WTC11 (cell line): ENCODE measurements at regions not wholly inside any gene's neighbourhood (a gene's known extent, or its start where the extent isn't known, plus 50 kb on each side); places are given as distances from the start of the nearest gene placed in this dataset.
A peak's percentile ranks its signal among the peaks of the same experiment; 100 is the strongest.

ENCODE experiments used
- ATAC-seq: fragments of 200-7000 bp; cut with Tn5 transposase; 2 replicates; pipeline ENCODE4 v1.10.0; 2021; ENCODE audit warnings: mild to moderate bottlenecking, moderate library complexity
- CTCF ChIA-PET: fragments of 300-600 bp; sonication (Branson Sonifier 250); formaldehyde crosslinking; loops from one replicate; lab custom pipeline; 2021; ENCODE audit warnings: antibody characterized with exemption; lab: Charles Lee
- POLR2A ChIA-PET: fragments of 350-600 bp; sonication (Branson Sonifier 250); formaldehyde crosslinking; loops from one replicate; lab custom pipeline; 2021; ENCODE audit warnings: antibody characterized with exemption; lab: Charles Lee
- DNase-seq: peaks from one replicate; pipeline ENCODE4 v3.0.0; 2021; ENCODE audit warnings: low spot score
- H3K27ac Mint-ChIP-seq: 2 replicates; pipeline ENCODE4 v1.8.0; 2021; ENCODE audit warnings: mixed read lengths
- H3K27me3 Mint-ChIP-seq: 2 replicates; pipeline ENCODE4 v1.8.0; 2021; ENCODE audit warnings: low read depth, mild to moderate bottlenecking, moderate library complexity, mixed read lengths
- H3K36me3 Mint-ChIP-seq: 2 replicates; pipeline ENCODE4 v1.8.0; 2021; ENCODE audit warnings: mixed read lengths
- H3K4me1 Mint-ChIP-seq: 2 replicates; pipeline ENCODE4 v1.8.0; 2022; ENCODE audit warnings: mixed read lengths
- H3K4me3 Mint-ChIP-seq: 2 replicates; pipeline ENCODE4 v1.8.0; 2021; ENCODE audit warnings: mild to moderate bottlenecking, moderate library complexity, mixed read lengths
- H3K9me3 Mint-ChIP-seq: 2 replicates; pipeline ENCODE4 v1.8.0; 2021; ENCODE audit warnings: mixed read lengths
- CDX4 ChIP-seq: fragments of 250-450 bp; sonication (Bioruptor Pico); IDR thresholded peaks from 2 replicates; pipeline ENCODE4 v1.9.0; 2021; ENCODE audit warnings: moderate library complexity, mild to moderate bottlenecking, inconsistent platforms, borderline replicate concordance
- CTCF ChIP-seq: fragments of 200-600 bp; IDR thresholded peaks from 2 replicates; pipeline ENCODE4 v1.8.0; 2022; ENCODE audit warnings: antibody characterized with exemption
- E2F4 ChIP-seq: sonication (generic); formaldehyde crosslinking; IDR thresholded peaks from 2 replicates; pipeline ENCODE4 v1.8.1; 2022; ENCODE audit warnings: low read depth, mild to moderate bottlenecking, moderate library complexity, missing genetic modification reagents, borderline replicate concordance
- ELF4 ChIP-seq: sonication (generic); formaldehyde crosslinking; IDR thresholded peaks from 2 replicates; pipeline ENCODE4 v1.8.1; 2022; ENCODE audit warnings: low read depth, mild to moderate bottlenecking, moderate library complexity, missing genetic modification reagents
- HMGXB4 ChIP-seq: sonication (generic); formaldehyde crosslinking; IDR thresholded peaks from 2 replicates; pipeline ENCODE4 v1.8.1; 2023; ENCODE audit warnings: mild to moderate bottlenecking, moderate library complexity, missing genetic modification reagents
- IRF1 ChIP-seq: sonication (generic); formaldehyde crosslinking; IDR thresholded peaks from 2 replicates; pipeline ENCODE4 v1.8.0; 2023; ENCODE audit warnings: missing genetic modification reagents
- JUN ChIP-seq: sonication (generic); formaldehyde crosslinking; IDR thresholded peaks from 2 replicates; pipeline ENCODE4 v1.8.0; 2023; ENCODE audit warnings: mild to moderate bottlenecking, missing genetic modification reagents
- MAX ChIP-seq: sonication (generic); formaldehyde crosslinking; IDR thresholded peaks from 2 replicates; pipeline ENCODE4 v1.8.0; 2022; ENCODE audit warnings: mild to moderate bottlenecking, missing genetic modification reagents
- NR2C2 ChIP-seq: sonication (generic); formaldehyde crosslinking; IDR thresholded peaks from 2 replicates; pipeline ENCODE4 v1.8.0; 2022; ENCODE audit warnings: mild to moderate bottlenecking, missing genetic modification reagents
- RORB ChIP-seq: fragments of 250-450 bp; sonication (Bioruptor Pico); IDR thresholded peaks from 2 replicates; pipeline ENCODE4 v1.9.0; 2021; ENCODE audit warnings: mild to moderate bottlenecking
- SMAD3 ChIP-seq: sonication (generic); formaldehyde crosslinking; IDR thresholded peaks from 2 replicates; pipeline ENCODE4 v1.8.0; 2022; ENCODE audit warnings: missing genetic modification reagents, mild to moderate bottlenecking, borderline replicate concordance
- TEAD1 ChIP-seq: sonication (generic); formaldehyde crosslinking; IDR thresholded peaks from 2 replicates; pipeline ENCODE4 v1.8.0; 2022; ENCODE audit warnings: mild to moderate bottlenecking, missing genetic modification reagents
- TEAD4 ChIP-seq: sonication (generic); formaldehyde crosslinking; IDR thresholded peaks from 2 replicates; pipeline ENCODE4 v1.8.0; 2022; ENCODE audit warnings: mild to moderate bottlenecking, missing genetic modification reagents
- USF2 ChIP-seq: sonication (generic); formaldehyde crosslinking; IDR thresholded peaks from 2 replicates; pipeline ENCODE4 v1.8.1; 2023; ENCODE audit warnings: mild to moderate bottlenecking, missing genetic modification reagents, moderate library complexity
- ZMAT4 ChIP-seq: fragments of 250-450 bp; sonication (Bioruptor Pico); IDR thresholded peaks from 2 replicates; pipeline ENCODE4 v1.9.0; 2021; ENCODE audit warnings: mild to moderate bottlenecking
- ZNF416 ChIP-seq: fragments of 250-450 bp; sonication (Bioruptor Pico); IDR thresholded peaks from 2 replicates; pipeline ENCODE4 v1.9.0; 2021; ENCODE audit warnings: mild to moderate bottlenecking, inconsistent platforms
- ZSCAN18 ChIP-seq: fragments of 250-450 bp; sonication (Bioruptor Pico); IDR thresholded peaks from 2 replicates; pipeline ENCODE4 v2.1.2; 2022; ENCODE audit warnings: mild to moderate bottlenecking, moderate library complexity

- DNase-seq (no peak), ATAC-seq (peak; percentile 100)
- H3K4me3 Mint-ChIP-seq, result no peak overlapping the region
- H3K36me3 Mint-ChIP-seq, result peaks cover 58% of the 10 kb centered on the region
- peaks cover 22% of the 10 kb centered on the region for H3K4me1 Mint-ChIP-seq
- peaks cover 58% of the 10 kb centered on the region for H3K9me3 Mint-ChIP-seq
- ChIA-PET POLR2A (interaction anchor here (0.7 kb wide), 1 partner anchor 579 kb away, joined by 3 read pairs; no protein-coding TSS in a partner anchor), CTCF (no interaction called here)
- peaks cover 3% of the 10 kb centered on the region; the same call in 1 of the 2 replicates for H3K27me3 Mint-ChIP-seq
- peak overlapping the region; percentile 98 for H3K27ac Mint-ChIP-seq
- TF ChIP-seq SMAD3 (CRISPR knock-in tag), result no peak
- no peak for TF ChIP-seq NR2C2
- peak; percentile 93 for TF ChIP-seq TEAD1 (CRISPR knock-in tag)
- TF ChIP-seq JUN (CRISPR knock-in tag), result peak; percentile 37; the same call in 1 of the 2 replicates
Observed at GRCh38 chr4:96736352-96736889, 896.5 kb downstream of the PDHA2 start.

GRCh38 chr4:96739101-96739500, 899.2 kb downstream of the PDHA2 start:
- peaks cover 54% of the 10 kb centered on the region for H3K9me3 Mint-ChIP-seq
- H3K36me3 Mint-ChIP-seq, result peaks cover 59% of the 10 kb centered on the region
- no peak overlapping the region for H3K4me3 Mint-ChIP-seq
- CTCF ChIA-PET, result no interaction called here
- no peaks in the 10 kb centered on the region for H3K27me3 Mint-ChIP-seq
- ATAC-seq (no peak), DNase-seq (no peak)
- TF ChIP-seq MAX (CRISPR knock-in tag), result no peak
- TF ChIP-seq ZMAT4 (CRISPR knock-in tag), result no peak
- no peak for TF ChIP-seq CDX4 (CRISPR knock-in tag)
- H3K27ac Mint-ChIP-seq, result no peak overlapping the region
- H3K4me1 Mint-ChIP-seq, result peaks cover 22% of the 10 kb centered on the region
- POLR2A ChIA-PET, result no interaction called here

- ChIA-PET POLR2A (no interaction called here), CTCF (no interaction called here)
- DNase-seq, result no peak
- Mint-ChIP-seq H3K4me3 (no peak overlapping the region), H3K27me3 (no peaks in the 10 kb centered on the region), H3K27ac (no peak overlapping the region), H3K36me3 (peaks cover 63% of the 10 kb centered on the region)
- no peak for ATAC-seq
- TF ChIP-seq IRF1 (CRISPR knock-in tag) (no peak), HMGXB4 (no peak), NR2C2 (no peak), RORB (no peak), TEAD4 (CRISPR knock-in tag) (no peak), ELF4 (CRISPR knock-in tag) (no peak), ZSCAN18 (no peak), ZNF416 (CRISPR knock-in tag) (no peak), USF2 (CRISPR knock-in tag) (no peak), E2F4 (CRISPR knock-in tag) (no peak), CTCF (no peak)
- TF ChIP-seq, all 79 proteins: peak for 0
- peaks cover 8% of the 10 kb centered on the region for H3K4me1 Mint-ChIP-seq
- H3K9me3 Mint-ChIP-seq, result peaks cover 70% of the 10 kb centered on the region
Observed at GRCh38 chr4:96742332-96743014, 902.6 kb downstream of the PDHA2 start.
